GM18861 (cell line): ENCODE measurements at regions not wholly inside any gene's neighbourhood (a gene's known extent, or its start where the extent isn't known, plus 50 kb on each side); places are given as distances from the start of the nearest gene placed in this dataset.

Experiments
- ATAC-seq: cut with Tn5 transposase; IDR thresholded peaks from one replicate; pipeline ENCODE4 v1.9.1; 2021; ENCODE audit not compliant: unreplicated experiment

DNA sequence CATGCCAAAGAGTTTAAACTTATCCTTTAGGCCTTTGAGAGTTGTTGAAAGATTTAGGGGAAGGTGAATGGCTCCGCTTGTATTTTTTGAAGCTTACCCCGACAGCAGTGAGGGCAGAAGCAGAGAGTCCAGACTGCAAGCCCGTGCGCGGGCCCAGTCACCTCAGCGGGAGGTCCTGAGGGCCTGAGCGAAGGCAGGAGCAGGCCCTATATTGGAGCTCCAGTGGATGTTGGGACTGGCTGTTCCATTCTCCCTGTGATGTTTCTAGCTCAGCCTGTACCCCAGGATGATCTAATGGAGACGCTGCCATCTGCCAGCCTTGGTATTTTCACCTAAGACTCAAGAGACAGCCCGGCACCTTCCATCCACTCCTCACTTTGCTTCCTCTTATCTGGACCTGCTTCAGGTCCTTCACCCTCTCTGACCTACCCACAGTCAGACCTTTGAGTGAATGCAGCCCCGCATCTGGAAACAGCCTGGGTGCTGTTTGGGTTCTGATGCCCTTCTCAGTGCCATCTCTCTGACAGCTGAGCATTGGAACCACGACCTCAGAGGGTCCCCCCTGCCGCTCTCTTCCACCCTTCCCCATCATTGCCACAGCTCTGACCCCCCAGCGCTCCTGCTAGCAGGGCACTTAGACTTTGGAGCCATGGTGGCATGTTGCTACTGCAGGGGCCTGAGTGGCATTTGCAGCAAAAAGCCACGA lies 628.2 kb upstream of the CADM1 start:
- ATAC-seq: no peak

GRCh38 chr11:116130122-116130521 lies 625.9 kb upstream of the CADM1 start:
- peak; percentile 67 for ATAC-seq

- ATAC-seq: no peak
Measured at GRCh38 chr11:116129456-116129855, 625.2 kb upstream of the CADM1 start.

- no peak for ATAC-seq
Measured at GRCh38 chr11:116126562-116126961, 622.3 kb upstream of the CADM1 start.

GRCh38 chr11:116124922-116125714 lies 620.9 kb upstream of the CADM1 start:
- no peak for ATAC-seq

DNA sequence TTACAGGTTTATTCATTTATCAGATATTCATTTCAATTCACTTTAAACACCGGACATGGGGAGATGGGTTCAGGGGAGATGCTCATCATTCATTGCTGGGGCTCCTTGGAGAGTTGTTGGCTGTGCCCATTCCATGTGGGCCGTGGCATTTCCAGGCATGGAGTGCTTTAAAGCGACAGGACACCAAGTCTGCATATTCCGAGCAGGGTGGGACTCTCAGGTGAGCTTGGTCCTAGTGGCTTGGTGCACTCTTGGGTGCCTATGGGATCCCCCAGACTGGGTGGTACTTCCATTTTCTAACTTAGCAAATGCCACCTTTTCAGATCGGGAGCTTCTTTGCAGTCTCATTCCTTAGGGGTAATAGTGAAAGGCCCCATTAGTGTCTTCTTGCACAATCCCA lies 619.5 kb upstream of the CADM1 start:
- no peak for ATAC-seq

GRCh38 chr11:116122697-116123472 lies 618.7 kb upstream of the CADM1 start:
- no peak for ATAC-seq

DNA sequence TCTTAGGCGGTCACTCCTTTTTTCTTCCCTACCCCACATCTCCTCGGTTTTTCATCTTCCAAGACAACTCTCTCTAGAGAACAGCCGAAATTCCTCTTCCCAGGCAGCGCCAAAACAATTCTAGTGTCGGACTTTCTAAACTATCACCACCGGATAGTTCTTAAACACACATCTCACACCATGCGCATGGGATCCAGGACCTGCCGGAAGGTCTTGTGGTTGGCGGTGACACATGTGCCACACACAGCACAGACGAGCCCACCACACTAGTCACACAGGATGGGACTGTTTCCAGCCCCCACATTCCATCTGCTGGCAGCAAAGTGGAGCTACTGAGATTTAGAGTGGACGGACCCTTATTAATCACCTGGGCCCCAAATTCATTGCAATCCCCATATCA lies 614.9 kb upstream of the CADM1 start:
- no peak for ATAC-seq

DNA sequence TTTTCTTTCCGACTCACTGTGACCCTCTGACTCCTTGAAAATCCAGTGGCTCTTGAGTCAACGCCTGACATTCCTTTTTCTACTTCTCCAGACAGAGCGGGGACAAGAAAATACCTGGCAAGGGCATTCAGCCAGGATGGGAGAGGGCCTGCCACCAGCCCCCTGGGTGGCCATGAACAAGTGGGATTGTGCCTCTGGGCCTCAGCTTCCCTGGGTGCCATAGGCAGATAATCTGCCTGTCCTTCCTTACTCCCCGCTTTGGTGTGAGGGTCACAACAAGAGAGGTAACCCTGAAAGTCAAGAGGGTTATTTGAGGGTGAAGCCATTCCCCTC lies 613.9 kb upstream of the CADM1 start:
- ATAC-seq: no peak

- ATAC-seq: no peak
Measured at GRCh38 chr11:116117331-116118137, 613.3 kb upstream of the CADM1 start.

GRCh38 chr11:116115801-116116200 lies 611.6 kb upstream of the CADM1 start:
- no peak for ATAC-seq

- ATAC-seq: no peak
Measured at GRCh38 chr11:116114198-116114651, 610.0 kb upstream of the CADM1 start.

DNA sequence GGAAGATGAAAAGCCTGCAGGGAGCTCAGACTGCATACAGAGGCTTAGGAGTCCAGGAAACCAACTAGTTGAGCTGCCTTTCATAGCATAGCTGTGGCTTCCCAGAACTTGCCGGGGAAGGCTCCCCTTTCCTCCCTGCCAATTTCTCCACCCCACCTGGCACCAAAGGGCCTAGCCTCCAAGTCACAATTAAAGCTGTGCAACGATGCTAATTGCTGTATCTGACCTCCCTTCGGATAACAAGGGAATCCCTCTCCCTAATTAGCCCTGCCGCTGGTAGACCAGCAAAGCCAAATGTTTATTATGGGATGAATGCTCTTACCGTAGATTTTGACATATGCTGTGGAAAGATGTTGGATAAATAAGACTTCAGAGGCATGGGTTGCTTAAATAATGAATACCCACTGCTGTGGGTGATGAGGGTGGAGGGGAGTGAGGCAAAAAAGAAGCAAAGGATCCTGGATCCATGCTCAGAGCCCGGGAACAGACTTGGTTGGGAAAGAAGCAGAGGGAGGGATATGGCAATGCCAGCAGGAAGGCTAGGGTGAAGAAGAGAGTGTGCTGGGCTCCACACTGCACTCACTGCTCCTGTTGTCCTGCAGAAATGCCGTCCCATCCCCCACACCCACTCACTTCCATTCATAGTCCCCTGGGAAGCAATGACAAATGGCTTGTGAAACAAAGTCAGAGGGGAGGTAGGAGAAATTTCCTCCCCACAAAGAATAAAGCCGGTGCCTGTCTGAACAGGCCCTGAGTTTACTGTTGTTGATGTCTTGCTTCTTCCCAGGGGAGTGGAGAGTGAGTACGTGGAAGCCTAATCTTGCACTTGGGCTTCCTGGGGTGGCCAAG lies 608.1 kb upstream of the CADM1 start:
- no peak for ATAC-seq

DNA sequence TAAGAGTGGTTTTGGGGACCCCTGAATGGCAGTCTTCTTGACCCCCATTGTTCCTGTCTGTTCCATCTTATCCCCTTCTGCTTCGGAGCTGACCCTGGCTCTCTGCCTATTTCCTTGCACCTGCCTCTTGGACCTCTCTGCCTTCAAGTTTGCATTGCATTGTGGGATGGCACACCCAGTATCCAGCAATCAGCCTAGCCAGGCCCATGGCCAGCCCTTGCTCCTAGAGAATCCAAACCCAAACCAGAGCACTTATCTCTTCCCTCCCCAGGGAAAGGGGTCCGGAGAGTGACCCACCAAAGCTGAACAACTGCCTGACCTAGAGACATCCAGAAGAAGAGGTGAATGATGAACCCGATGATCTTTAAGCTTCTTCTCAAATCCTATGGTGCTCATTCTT lies 607.3 kb upstream of the CADM1 start:
- ATAC-seq: no peak

DNA sequence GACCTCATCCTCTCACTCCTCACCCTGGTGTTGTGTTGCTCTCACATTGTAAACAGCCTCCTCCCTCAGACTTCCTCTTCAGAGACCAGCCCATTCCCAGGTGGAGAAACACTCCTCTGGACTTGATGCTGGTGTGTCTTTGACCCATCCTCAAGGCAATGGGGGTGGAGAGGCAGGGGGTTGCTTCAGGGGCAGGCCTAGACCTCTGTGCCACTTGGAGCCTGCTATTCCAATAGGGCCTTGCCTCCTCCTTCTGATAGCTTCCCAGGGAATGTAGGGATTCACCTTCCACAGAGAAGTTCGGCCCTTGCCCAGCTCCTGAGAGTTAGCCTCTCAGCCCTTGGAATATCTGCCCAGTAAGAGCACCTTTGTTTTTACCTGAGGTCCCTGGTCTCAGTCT lies 606.6 kb upstream of the CADM1 start:
- no peak for ATAC-seq

GRCh38 chr11:116110356-116110755 lies 606.1 kb upstream of the CADM1 start:
- no peak for ATAC-seq

DNA sequence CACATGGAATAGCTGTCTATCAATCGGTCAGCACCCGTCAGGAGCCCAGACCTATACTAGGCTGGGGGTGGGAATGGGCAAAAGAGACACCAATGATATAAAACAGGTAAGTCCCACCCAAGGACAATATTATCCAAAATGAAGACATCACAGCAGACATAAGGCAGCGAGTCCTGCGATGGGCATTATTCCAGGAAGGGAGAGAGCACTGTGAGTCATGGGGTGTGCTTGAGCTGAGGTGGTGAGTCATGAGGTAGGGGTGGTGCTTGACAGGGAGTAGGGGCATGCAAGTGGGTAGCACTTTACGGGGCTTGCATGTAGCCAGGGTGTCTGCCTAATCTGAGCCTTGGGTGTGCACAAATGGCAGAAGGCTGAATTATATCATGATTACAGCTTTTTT lies 605.0 kb upstream of the CADM1 start:
- no peak for ATAC-seq

GRCh38 chr11:116108161-116108560 lies 603.9 kb upstream of the CADM1 start:
- ATAC-seq: no peak

- ATAC-seq: no peak
Measured at GRCh38 chr11:116107229-116107628, 603.0 kb upstream of the CADM1 start.

- no peak for ATAC-seq
Measured at GRCh38 chr11:116104498-116105174, 600.4 kb upstream of the CADM1 start.
